ENCODE measurements at regions not wholly inside any gene's neighbourhood (a gene's known extent, or its start where the extent isn't known, plus 50 kb on each side); places are given as distances from the start of the nearest gene placed in this dataset.

DNA sequence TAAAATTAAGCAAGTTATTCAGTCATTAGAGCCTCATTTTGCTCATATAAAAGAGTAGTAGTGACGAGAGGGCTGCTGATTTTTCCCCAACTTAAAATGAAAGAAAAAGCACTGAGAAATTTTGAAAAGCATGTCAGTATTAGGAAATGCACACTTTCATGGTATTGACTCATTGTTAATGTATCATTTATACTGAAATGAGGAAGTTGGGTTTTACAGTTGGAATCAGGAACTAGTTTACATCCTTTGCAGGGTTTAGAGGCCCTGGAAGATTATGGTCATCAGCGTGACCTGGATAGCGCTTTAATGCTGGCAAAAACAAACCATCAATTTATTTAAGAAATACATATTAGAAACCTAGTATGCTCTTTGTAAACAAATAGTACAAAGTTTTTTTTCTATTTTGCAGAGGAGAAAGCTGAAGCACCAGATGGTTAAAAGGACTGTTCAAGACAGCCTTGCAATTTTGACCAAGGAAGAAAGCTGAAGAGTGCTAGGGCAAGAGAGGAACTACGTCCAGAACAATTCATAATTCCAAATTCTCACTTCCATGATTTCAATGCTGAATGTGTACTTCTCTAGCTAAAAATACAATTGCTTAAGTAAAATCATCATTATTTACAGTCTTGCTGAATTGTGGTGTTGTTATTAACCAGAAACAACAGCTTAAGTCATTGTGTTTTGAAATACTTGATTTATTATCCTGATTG is 94.8 kb upstream of the SGIP1 start:
- no peaks in the 10 kb centered on the region for H3K9me3 ChIP-seq (replicated peaks; ENCODE audit: control insufficient read depth, low read depth, low read length)
- no peaks in the 10 kb centered on the region for H3K27me3 ChIP-seq (ENCODE audit: control insufficient read depth, insufficient read depth, low read length)
- H3K36me3 ChIP-seq (ENCODE audit: control insufficient read depth, insufficient read depth, low read length): no peaks in the 10 kb centered on the region
- no peaks in the 10 kb centered on the region for H3K4me1 ChIP-seq (ENCODE audit: control insufficient read depth, insufficient read depth, low read length)
- H3K4me3 ChIP-seq (ENCODE audit: low read length): no peak overlapping the region
- H3K27ac ChIP-seq (ENCODE audit: low read length): peak overlapping the region; percentile 3
- WGBS (ENCODE audit: insufficient coverage): no CpG with 5 or more reads among the region's 4 CpGs
- DNase-seq: peak; percentile 35

DNA sequence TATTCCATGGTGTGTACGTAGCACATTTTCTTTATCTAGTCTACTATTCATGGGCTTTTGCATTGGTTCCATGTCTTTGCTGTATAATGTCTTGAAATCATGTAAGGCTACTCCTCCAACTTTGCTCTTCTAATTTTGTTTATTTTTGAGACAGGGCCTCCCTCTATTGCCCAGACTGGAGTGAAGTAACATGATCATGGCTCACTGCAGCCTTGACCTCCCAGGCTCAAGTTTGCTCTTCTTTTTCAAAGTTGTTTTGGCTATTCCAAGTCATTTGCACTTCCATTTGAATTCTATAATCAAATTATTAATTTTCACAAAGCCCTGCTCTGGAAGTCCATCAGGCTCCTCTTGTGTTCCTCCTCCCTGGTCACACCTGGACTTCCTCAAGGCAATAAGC is 90.2 kb upstream of the SGIP1 start:
- no CpG with 5 or more reads among the region's 1 CpG for WGBS (ENCODE audit: insufficient coverage)
- no peaks in the 10 kb centered on the region for H3K36me3 ChIP-seq (ENCODE audit: control insufficient read depth, insufficient read depth, low read length)
- H3K9me3 ChIP-seq (replicated peaks; ENCODE audit: control insufficient read depth, low read depth, low read length): no peaks in the 10 kb centered on the region
- H3K4me1 ChIP-seq (ENCODE audit: control insufficient read depth, insufficient read depth, low read length): peaks cover 7% of the 10 kb centered on the region
- no peak overlapping the region for H3K27ac ChIP-seq (ENCODE audit: low read length)
- H3K4me3 ChIP-seq (ENCODE audit: low read length): no peak overlapping the region
- H3K27me3 ChIP-seq (ENCODE audit: control insufficient read depth, insufficient read depth, low read length): no peaks in the 10 kb centered on the region
- peak; percentile 46 for DNase-seq

DNA sequence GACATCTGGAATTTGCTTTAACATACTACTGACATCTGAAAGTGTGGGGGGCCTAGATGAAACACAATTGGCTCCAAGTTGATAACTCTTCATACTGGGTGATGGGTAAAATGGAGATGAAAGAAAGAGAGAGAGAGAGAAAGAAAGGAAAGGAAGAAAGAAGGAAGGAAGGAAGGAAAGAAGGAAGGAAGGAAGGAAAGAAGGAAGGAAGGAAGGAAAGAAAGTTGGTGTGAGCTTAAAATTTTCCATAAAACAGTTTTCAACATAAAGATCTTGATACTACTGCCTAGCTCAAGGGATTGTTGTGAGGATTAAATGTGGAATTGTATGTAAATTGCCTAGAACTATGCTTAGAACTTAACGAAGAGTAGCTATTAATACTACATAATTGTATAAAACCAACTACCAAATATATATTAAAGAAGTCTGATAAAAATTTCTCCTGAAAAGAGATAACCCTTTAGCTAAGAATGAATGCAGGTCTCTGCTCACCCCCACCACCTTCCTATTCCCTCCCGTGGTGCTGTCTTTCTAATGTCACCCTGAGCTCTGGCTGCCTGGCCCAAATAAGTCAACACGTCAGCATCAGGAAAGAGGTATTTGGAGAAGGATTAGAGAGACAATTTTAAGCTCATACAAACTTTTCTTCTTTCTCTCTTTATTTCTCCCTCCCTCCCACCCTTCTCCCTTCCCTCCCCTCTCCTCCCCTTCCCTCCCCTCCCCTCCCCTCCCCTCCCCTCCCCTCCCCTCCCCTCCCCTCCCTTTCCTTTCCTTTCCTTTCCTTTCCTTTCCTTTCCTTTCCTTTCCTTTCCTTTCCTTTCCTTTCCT is 89.3 kb upstream of the SGIP1 start:
- no CpG with 5 or more reads among the region's 3 CpGs for WGBS (ENCODE audit: insufficient coverage)
- Histone ChIP-seq H3K9me3 (replicated peaks; ENCODE audit: control insufficient read depth, low read depth, low read length) (no peaks in the 10 kb centered on the region), H3K4me1 (ENCODE audit: control insufficient read depth, insufficient read depth, low read length) (peaks cover 7% of the 10 kb centered on the region), H3K4me3 (ENCODE audit: low read length) (no peak overlapping the region), H3K27me3 (ENCODE audit: control insufficient read depth, insufficient read depth, low read length) (no peaks in the 10 kb centered on the region), H3K36me3 (ENCODE audit: control insufficient read depth, insufficient read depth, low read length) (no peaks in the 10 kb centered on the region), H3K27ac (ENCODE audit: low read length) (no peak overlapping the region)
- DNase-seq: no peak

DNA sequence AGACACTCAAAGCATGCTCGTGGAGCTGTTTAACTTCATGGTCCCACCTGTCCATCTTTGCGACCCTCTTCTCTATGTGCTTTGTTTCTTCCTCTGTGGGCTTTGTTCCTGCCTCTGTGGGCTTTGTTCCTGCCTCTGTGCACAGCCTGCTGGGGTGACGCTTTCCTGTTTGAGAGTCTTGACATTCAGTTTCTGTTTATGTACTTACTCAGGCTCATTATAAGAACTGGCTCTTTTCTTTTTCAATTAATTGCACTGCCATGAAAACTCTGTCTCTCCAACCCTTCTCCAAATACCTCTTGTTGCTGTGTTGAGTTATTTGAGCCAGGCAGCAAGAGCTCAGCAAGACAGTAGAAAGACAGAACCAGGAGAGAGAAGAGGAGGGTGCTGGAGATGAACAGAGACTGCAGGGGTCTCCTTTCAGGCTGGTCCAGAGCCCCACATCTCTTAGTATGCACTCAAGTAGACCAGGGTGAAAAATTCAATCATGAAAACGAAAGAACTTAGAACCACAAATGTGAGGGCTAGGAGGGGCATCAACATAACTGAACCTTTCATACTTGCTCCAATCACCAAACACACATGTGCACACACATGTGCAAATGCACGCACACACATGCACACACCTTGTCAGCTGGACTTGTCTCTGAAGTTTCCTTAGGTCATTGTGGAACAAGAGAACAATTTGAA is 88.3 kb upstream of the SGIP1 start:
- Histone ChIP-seq H3K27ac (ENCODE audit: low read length) (peak overlapping the region; percentile 75), H3K4me3 (ENCODE audit: low read length) (no peak overlapping the region), H3K4me1 (ENCODE audit: control insufficient read depth, insufficient read depth, low read length) (peaks cover 7% of the 10 kb centered on the region), H3K27me3 (ENCODE audit: control insufficient read depth, insufficient read depth, low read length) (no peaks in the 10 kb centered on the region), H3K9me3 (replicated peaks; ENCODE audit: control insufficient read depth, low read depth, low read length) (no peaks in the 10 kb centered on the region), H3K36me3 (ENCODE audit: control insufficient read depth, insufficient read depth, low read length) (no peaks in the 10 kb centered on the region)
- DNase-seq: peak; percentile 61
- WGBS (ENCODE audit: insufficient coverage): 46% methylated on average over 2 of the region's 5 CpGs

DNA sequence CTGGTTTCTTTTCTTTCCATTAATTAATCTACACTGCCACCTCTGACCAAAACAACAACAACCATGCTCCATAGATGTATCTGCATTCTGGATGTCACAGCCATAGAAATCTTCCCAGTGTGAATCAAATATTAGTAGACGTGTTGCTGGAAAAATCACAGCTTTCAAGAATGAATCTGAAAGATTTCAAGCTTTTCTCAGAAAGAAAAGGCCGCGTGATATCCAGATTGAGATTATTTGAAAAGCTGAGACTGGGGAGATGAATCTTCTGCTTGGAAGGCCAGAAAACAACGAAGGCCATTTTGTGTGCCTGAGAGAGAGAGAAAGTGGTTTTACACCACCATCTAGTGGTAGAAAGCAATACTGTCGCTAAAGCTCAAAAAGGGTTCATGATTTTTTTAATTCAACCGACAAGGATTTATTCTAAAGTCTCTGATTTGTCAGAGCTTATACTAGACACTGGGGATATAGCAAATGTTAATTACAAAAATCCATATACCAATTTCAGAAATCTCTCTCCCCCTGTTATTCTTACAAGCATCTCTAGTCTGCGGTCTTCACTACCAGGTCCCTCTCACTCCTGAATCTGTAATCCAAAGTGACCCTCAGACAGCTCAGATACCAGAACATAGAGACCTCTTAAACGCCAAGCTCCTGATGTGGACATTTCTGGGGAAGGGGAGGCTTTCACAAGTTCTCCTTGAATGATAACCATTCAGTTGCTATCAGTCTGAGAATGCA is 87.5 kb upstream of the SGIP1 start:
- Histone ChIP-seq H3K27ac (ENCODE audit: low read length) (no peak overlapping the region), H3K9me3 (replicated peaks; ENCODE audit: control insufficient read depth, low read depth, low read length) (no peaks in the 10 kb centered on the region), H3K27me3 (ENCODE audit: control insufficient read depth, insufficient read depth, low read length) (no peaks in the 10 kb centered on the region), H3K36me3 (ENCODE audit: control insufficient read depth, insufficient read depth, low read length) (no peaks in the 10 kb centered on the region), H3K4me3 (ENCODE audit: low read length) (no peak overlapping the region), H3K4me1 (ENCODE audit: control insufficient read depth, insufficient read depth, low read length) (peaks cover 7% of the 10 kb centered on the region)
- 10% methylated on average over 5 of the region's 8 CpGs for WGBS (ENCODE audit: insufficient coverage)
- peak; percentile 85 for DNase-seq

DNA sequence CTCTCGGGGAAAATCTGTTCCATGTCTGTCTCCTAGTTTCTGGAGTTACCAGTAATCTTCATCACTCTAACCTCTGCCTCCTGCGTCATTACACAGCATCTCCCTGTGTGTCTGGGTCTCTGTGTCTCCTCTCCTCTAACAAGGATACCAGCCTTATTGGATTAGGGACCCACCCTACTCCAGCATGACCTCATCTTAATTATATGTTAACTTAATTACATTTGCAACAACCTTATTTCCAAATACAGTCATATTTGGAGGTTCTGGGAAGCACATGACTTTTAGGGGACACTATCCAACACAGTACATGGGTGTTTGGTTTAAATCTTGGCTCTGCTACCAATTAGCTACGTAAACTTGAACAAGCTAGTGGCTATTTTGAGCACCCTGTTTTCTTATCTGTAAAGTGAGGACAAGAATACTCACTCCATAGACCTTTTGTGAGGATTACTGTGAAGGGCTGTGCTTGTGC is 83.9 kb upstream of the SGIP1 start:
- Histone ChIP-seq H3K4me1 (ENCODE audit: control insufficient read depth, insufficient read depth, low read length) (peaks cover 7% of the 10 kb centered on the region), H3K4me3 (ENCODE audit: low read length) (no peak overlapping the region), H3K36me3 (ENCODE audit: control insufficient read depth, insufficient read depth, low read length) (no peaks in the 10 kb centered on the region), H3K27me3 (ENCODE audit: control insufficient read depth, insufficient read depth, low read length) (no peaks in the 10 kb centered on the region), H3K9me3 (replicated peaks; ENCODE audit: control insufficient read depth, low read depth, low read length) (no peaks in the 10 kb centered on the region), H3K27ac (ENCODE audit: low read length) (no peak overlapping the region)
- 81% methylated on average over 2 of the region's 3 CpGs for WGBS (ENCODE audit: insufficient coverage)
- DNase-seq: no peak

DNA sequence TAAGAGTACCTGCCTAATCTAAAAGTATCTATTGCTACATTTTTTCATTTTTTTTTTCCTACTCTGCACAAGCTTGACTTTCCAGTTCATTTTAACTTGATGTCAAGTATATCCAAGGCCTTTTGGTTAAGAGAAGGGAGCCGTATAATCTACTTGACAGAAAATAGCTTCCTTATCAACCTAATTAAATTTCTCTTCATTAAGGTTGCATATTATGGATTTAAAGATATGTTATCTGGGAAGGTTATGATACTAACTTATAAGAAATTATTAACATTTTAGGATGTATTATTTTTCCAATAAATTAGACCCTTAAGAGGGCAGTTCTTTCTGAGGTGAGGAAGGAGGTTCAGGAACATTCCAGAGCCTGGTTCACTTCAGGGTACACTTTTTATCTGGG is 83.1 kb upstream of the SGIP1 start:
- Histone ChIP-seq H3K27ac (ENCODE audit: low read length) (no peak overlapping the region), H3K4me3 (ENCODE audit: low read length) (no peak overlapping the region), H3K4me1 (ENCODE audit: control insufficient read depth, insufficient read depth, low read length) (peaks cover 1% of the 10 kb centered on the region), H3K27me3 (ENCODE audit: control insufficient read depth, insufficient read depth, low read length) (no peaks in the 10 kb centered on the region), H3K9me3 (replicated peaks; ENCODE audit: control insufficient read depth, low read depth, low read length) (no peaks in the 10 kb centered on the region), H3K36me3 (ENCODE audit: control insufficient read depth, insufficient read depth, low read length) (no peaks in the 10 kb centered on the region)
- DNase-seq: no peak
- no CpG with 5 or more reads among the region's 1 CpG for WGBS (ENCODE audit: insufficient coverage)

DNA sequence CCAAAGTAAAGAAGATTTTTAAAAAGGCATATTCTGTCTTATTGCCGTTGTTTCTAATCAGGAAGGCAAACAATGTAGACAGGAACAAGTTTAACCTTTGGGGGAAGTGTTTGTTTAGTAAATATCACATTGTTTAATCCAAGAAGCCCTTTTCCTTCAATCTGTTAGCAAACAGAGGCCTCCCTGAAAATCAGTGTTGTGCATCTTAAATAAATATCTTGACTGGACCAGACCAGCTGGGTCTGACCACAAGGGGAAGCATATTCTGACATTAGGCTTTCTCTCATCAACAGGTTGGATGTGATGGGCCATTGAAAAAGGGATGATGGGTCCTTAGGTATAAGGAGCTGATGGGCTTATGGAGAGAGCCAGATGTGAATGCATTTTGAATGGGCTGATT is 81.8 kb upstream of the SGIP1 start:
- no CpG with 5 or more reads among the region's 1 CpG for WGBS (ENCODE audit: insufficient coverage)
- no peak for DNase-seq

DNA sequence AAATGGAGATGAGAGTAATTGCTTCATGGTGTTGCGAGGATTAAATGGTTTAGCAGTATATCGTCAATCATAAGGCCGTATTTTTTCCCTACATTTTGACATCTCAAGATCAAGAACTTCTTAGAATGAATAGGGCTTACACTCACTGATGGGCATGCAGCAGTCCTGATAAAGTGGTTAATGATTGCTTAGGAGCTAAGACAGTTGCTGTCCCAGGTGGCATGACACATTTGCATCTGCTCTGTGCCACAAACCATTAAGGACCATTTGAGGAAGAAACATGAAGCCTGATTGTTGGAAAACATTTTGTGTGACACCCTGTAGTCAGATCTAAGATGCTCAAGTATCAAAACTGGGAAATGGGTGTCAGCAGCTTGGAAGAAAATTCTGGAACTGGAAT is 81.0 kb upstream of the SGIP1 start:
- no CpG with 5 or more reads among the region's 3 CpGs for WGBS (ENCODE audit: insufficient coverage)
- H3K9me3 ChIP-seq (replicated peaks; ENCODE audit: control insufficient read depth, low read depth, low read length): no peaks in the 10 kb centered on the region
- H3K4me3 ChIP-seq (ENCODE audit: low read length): no peak overlapping the region
- H3K27ac ChIP-seq (ENCODE audit: low read length): no peak overlapping the region
- no peaks in the 10 kb centered on the region for H3K36me3 ChIP-seq (ENCODE audit: control insufficient read depth, insufficient read depth, low read length)
- no peaks in the 10 kb centered on the region for H3K4me1 ChIP-seq (ENCODE audit: control insufficient read depth, insufficient read depth, low read length)
- no peaks in the 10 kb centered on the region for H3K27me3 ChIP-seq (ENCODE audit: control insufficient read depth, insufficient read depth, low read length)
- no peak for DNase-seq

More for the DNA sequence above, 81.8 kb upstream of the SGIP1 start:
- H3K4me3 ChIP-seq (ENCODE audit: low read length): no peak overlapping the region
- no peaks in the 10 kb centered on the region for H3K27me3 ChIP-seq (ENCODE audit: control insufficient read depth, insufficient read depth, low read length)
- H3K36me3 ChIP-seq (ENCODE audit: control insufficient read depth, insufficient read depth, low read length): no peaks in the 10 kb centered on the region
- no peak overlapping the region for H3K27ac ChIP-seq (ENCODE audit: low read length)
- H3K4me1 ChIP-seq (ENCODE audit: control insufficient read depth, insufficient read depth, low read length): no peaks in the 10 kb centered on the region
- no peaks in the 10 kb centered on the region for H3K9me3 ChIP-seq (replicated peaks; ENCODE audit: control insufficient read depth, low read depth, low read length)
